Stimulated activated CD4-positive, alpha-beta T cell treated with anti-CD3 and anti-CD28 coated beads, Interleukin-15, amount 100 ng/mL, for 48 hours (primary cell): ENCODE measurements at regions not wholly inside any gene's neighbourhood (a gene's known extent, or its start where the extent isn't known, plus 50 kb on each side); places are given as distances from the start of the nearest gene placed in this dataset.

Source experiments
- DNase-seq, 2 donors: peaks; one replicate each; pipeline ENCODE4 v3.0.0-alpha.2; 2020; ENCODE audit warnings: low read depth in 2 of 2

GRCh38 chr11:28536504-28537267 lies 428.5 kb downstream of the METTL15 start:
- no peak for DNase-seq

GRCh38 chr11:28535677-28536076 lies 427.5 kb downstream of the METTL15 start:
- no peak for DNase-seq

GRCh38 chr11:28529540-28530410 lies 421.6 kb downstream of the METTL15 start:
- no peak for DNase-seq

- no peak for DNase-seq
These were observed 420.9 kb downstream of the METTL15 start for GRCh38 chr11:28529046-28529445.

GRCh38 chr11:28528217-28528616 lies 420.0 kb downstream of the METTL15 start:
- no peak for DNase-seq

GRCh38 chr11:28526406-28526751 lies 418.2 kb downstream of the METTL15 start:
- no peak for DNase-seq

- no peak for DNase-seq
These were observed 417.6 kb downstream of the METTL15 start for GRCh38 chr11:28525636-28526405.

GRCh38 chr11:28524098-28524497 lies 415.9 kb downstream of the METTL15 start:
- no peak for DNase-seq

- no peak for DNase-seq
These were observed 412.9 kb downstream of the METTL15 start for GRCh38 chr11:28521075-28521474.

GRCh38 chr11:28520291-28520690 lies 412.1 kb downstream of the METTL15 start:
- no peak for DNase-seq

GRCh38 chr11:28518825-28519224 lies 410.6 kb downstream of the METTL15 start:
- no peak for DNase-seq

- DNase-seq = no peak
These were observed 409.4 kb downstream of the METTL15 start for GRCh38 chr11:28517621-28518020.

GRCh38 chr11:28514391-28514790 lies 406.2 kb downstream of the METTL15 start:
- DNase-seq = no peak

- no peak for DNase-seq
These were observed 404.1 kb downstream of the METTL15 start for GRCh38 chr11:28512143-28512756.

GRCh38 chr11:28505232-28505631 lies 397.0 kb downstream of the METTL15 start:
- DNase-seq = no peak

- DNase-seq = no peak
These were observed 396.4 kb downstream of the METTL15 start for GRCh38 chr11:28504555-28505110.

- no peak for DNase-seq
These were observed 387.1 kb downstream of the METTL15 start for GRCh38 chr11:28495333-28495732.

- no peak for DNase-seq
These were observed 383.2 kb downstream of the METTL15 start for GRCh38 chr11:28491431-28491830.

- no peak for DNase-seq
These were observed 382.7 kb downstream of the METTL15 start for GRCh38 chr11:28490773-28491382.

- no peak for DNase-seq
These were observed 380.1 kb downstream of the METTL15 start for GRCh38 chr11:28488336-28488735.
